Colonic mucosa (tissue), 4 donors: ENCODE measurements at regions not wholly inside any gene's neighbourhood (a gene's known extent, or its start where the extent isn't known, plus 50 kb on each side); places are given as distances from the start of the nearest gene placed in this dataset.

Experiments
- DNase-seq: peaks from one replicate; pipeline ENCODE4 v3.0.0-alpha.2; 2020
- H3K27ac ChIP-seq: fragments of 200-600 bp; one replicate; pipeline ENCODE4 v1.8.0; 2021
- H3K27me3 ChIP-seq: fragments of 200-600 bp; one replicate; pipeline ENCODE4 v1.8.0; 2021
- H3K36me3 ChIP-seq: fragments of 200-600 bp; one replicate; pipeline ENCODE4 v1.8.0; 2021
- H3K4me1 ChIP-seq: fragments of 200-600 bp; one replicate; pipeline ENCODE4 v1.8.0; 2021; ENCODE audit warnings: mild to moderate bottlenecking
- H3K4me3 ChIP-seq: fragments of 200-600 bp; one replicate; pipeline ENCODE4 v1.8.0; 2021
- H3K9ac ChIP-seq, 2 donors: one replicate each; pipeline ENCODE4 v1.7.0; 2013; ENCODE audit warnings: control low read depth in 2 of 2, low read depth in 2 of 2, low read length in 2 of 2
- H3K9me3 ChIP-seq: fragments of 200-600 bp; one replicate; pipeline ENCODE4 v1.8.0; 2021
- intact Hi-C: fragments of 100-400 bp; cut with DNase I; formaldehyde crosslinking; loops from one replicate; pipeline ENCODE4 v1.14.1; 2022
- TF ChIP-seq, protein P1 (sequence below): fragments of 200-600 bp; IDR thresholded peaks from one replicate; pipeline ENCODE4 v1.8.0; 2022; ENCODE audit warnings: antibody characterized with exemption, mild to moderate bottlenecking
- donor health status: healthy.
- donor health status: DM: no; HTN: no; CAD: no.
- donor health status: DM: no; HTN: no; CAD: no.

DNA sequence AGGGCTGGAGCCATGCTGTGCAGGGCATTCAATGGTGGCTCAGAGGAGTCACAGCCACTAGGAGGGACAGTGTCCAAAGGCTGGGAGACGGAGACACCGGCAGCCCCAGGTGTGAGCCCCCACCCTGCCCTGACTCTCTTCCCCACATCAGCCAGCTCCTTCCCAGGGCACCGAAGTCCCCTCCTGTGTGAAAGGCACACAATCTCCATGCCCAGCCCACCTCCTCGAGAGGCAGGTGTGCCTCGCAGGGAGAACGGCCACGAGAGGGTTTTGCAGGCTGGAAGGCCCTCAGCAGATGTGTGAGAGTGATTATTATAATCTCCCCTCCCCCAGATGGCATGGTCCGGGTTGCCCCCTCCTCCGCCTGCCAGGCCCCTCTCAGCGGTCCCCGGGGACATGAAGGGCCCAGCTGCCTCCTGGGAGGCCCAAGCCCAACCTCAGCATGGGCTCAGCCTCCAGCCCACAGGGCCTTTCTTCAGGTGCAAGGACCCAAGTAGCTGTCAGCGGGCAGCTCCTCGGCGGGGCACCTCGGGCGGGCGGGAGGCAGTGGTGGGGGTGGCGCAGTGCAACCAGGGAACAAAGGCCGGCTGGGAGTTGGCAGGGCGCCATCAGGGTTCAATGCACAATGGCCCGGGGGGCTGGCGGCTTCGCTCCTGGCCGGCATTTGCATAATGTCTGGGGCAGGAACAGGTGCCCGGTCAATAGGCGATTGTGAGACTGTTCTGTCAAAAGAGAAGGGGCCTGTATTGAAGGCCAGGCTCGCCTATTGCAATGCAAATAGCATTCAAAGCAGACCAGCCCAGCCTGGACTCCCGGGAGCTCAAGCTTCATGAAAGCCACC, 155.3 kb upstream of the ZMIZ1 start:
- H3K4me1 ChIP-seq = peaks cover 7% of the 10 kb centered on the region
- no peak overlapping the region for H3K9ac ChIP-seq
- TF ChIP-seq, protein P1, sequence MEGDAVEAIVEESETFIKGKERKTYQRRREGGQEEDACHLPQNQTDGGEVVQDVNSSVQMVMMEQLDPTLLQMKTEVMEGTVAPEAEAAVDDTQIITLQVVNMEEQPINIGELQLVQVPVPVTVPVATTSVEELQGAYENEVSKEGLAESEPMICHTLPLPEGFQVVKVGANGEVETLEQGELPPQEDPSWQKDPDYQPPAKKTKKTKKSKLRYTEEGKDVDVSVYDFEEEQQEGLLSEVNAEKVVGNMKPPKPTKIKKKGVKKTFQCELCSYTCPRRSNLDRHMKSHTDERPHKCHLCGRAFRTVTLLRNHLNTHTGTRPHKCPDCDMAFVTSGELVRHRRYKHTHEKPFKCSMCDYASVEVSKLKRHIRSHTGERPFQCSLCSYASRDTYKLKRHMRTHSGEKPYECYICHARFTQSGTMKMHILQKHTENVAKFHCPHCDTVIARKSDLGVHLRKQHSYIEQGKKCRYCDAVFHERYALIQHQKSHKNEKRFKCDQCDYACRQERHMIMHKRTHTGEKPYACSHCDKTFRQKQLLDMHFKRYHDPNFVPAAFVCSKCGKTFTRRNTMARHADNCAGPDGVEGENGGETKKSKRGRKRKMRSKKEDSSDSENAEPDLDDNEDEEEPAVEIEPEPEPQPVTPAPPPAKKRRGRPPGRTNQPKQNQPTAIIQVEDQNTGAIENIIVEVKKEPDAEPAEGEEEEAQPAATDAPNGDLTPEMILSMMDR = no peak
- H3K9me3 ChIP-seq = no peaks in the 10 kb centered on the region
- no peaks in the 10 kb centered on the region for H3K36me3 ChIP-seq
- peak; percentile 77 for DNase-seq
- no peak overlapping the region for H3K4me3 ChIP-seq
- H3K27ac ChIP-seq = no peak overlapping the region
- intact Hi-C loops = no loop called here
- no peaks in the 10 kb centered on the region for H3K27me3 ChIP-seq

DNA sequence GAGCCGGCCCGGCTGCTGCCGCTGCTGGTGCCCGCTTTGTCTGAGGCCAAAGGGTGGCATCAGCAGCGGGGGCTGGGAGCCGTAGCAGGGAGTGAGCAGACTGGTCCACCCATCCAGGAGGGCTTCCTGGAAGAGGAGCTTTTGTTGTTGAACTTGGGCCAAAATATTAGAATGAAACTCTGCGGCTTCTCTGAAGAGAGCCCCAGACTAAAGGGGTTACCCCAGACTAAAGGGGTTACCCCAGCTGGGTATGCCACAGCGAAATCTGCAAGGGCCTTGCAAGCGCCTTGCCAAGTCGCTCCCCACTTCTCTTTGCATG, 154.7 kb upstream of the ZMIZ1 start:
- DNase-seq = no peak
- Histone ChIP-seq H3K4me1 (peaks cover 7% of the 10 kb centered on the region), H3K9ac (no peak overlapping the region), H3K9me3 (no peaks in the 10 kb centered on the region), H3K4me3 (no peak overlapping the region), H3K36me3 (no peaks in the 10 kb centered on the region), H3K27me3 (no peaks in the 10 kb centered on the region), H3K27ac (no peak overlapping the region)
- intact Hi-C loops = no loop called here
- TF ChIP-seq, protein P1 = no peak

DNA sequence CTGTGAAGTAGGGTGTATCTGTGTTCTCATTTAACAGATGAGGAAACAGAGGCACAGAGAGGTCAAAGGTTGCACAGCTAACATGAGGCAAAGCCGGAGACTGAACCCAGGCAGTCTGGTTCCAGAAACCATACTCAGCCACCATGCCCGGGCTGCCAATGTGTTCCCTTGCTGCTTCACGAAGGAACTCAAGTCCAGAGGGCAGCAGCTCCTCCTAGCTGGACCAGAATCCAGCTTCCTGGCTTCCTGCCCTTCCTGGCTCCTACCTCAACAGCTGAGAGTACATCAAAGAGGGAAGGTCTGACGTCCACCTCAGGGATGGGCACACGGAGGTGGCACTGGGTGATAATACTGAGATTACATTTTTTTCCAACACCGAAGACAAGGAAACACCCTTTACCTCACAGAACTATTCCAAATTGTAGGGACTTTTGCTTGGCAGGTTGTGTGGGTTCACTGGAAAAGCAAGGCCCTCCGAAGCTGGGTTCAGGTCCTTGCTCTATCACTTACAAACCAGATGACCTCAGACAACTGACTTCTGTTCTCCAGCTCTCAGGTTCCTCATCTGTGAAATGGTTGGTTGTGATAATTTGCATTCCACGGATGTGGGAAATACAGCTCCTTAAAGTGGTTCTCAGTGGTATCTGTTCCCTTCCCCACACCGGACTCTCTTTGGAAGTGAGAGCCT, 154.1 kb upstream of the ZMIZ1 start:
- no peak overlapping the region for H3K9ac ChIP-seq
- intact Hi-C loops = no loop called here
- TF ChIP-seq, protein P1 = no peak
- peak; percentile 49 for DNase-seq
- H3K4me1 ChIP-seq = peaks cover 7% of the 10 kb centered on the region
- no peak overlapping the region for H3K27ac ChIP-seq
- H3K9me3 ChIP-seq = no peaks in the 10 kb centered on the region
- H3K4me3 ChIP-seq = no peak overlapping the region
- no peaks in the 10 kb centered on the region for H3K27me3 ChIP-seq
- no peaks in the 10 kb centered on the region for H3K36me3 ChIP-seq

DNA sequence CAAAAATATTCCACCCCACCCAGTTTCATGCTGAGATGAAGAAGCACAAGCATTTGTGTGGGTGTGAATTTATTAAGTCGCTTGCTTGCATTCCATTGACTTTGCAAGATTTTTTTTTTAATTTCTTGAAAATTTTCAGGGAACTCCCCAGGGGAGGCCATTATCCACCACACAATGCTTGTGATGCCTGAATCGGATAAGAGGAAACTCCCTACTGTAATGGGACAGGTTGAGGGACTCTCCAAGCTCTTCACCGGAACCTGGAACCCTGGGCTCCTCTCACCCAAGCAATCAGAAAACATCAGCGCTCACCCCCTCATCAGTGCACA, 153.6 kb upstream of the ZMIZ1 start:
- no peaks in the 10 kb centered on the region for H3K27me3 ChIP-seq
- intact Hi-C loops = no loop called here
- H3K9ac ChIP-seq = no peak overlapping the region
- TF ChIP-seq, protein P1 = no peak
- DNase-seq = no peak
- no peaks in the 10 kb centered on the region for H3K9me3 ChIP-seq
- H3K36me3 ChIP-seq = no peaks in the 10 kb centered on the region
- no peak overlapping the region for H3K4me3 ChIP-seq
- peaks cover 7% of the 10 kb centered on the region for H3K4me1 ChIP-seq
- H3K27ac ChIP-seq = no peak overlapping the region

DNA sequence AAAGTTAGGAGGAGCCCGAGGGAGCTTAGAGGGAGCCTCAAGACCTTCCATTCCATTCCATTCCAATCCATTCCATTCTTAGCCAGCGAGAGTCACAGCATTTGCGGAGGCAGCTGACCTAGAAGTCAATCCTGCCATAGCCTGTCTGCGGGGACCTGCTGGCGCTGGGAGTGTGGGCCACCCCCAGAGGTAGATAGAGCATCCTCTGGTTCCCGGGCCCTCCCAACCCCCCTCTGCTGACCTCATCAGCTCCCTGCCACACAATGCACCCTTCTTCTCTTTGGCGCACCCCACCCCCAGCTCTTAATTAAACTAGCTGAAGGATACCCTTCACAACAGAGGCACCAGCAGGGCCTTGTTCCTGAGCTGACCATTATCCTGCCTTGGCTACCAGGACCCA, 152.5 kb upstream of the ZMIZ1 start:
- no peaks in the 10 kb centered on the region for H3K36me3 ChIP-seq
- H3K9ac ChIP-seq = no peak overlapping the region
- H3K27me3 ChIP-seq = no peaks in the 10 kb centered on the region
- H3K4me3 ChIP-seq = no peak overlapping the region
- DNase-seq = no peak
- intact Hi-C loops = no loop called here
- no peaks in the 10 kb centered on the region for H3K9me3 ChIP-seq
- H3K4me1 ChIP-seq = peaks cover 7% of the 10 kb centered on the region
- TF ChIP-seq, protein P1 = no peak
- no peak overlapping the region for H3K27ac ChIP-seq
